Body of pancreas (tissue), 4 donors: ENCODE measurements at regions not wholly inside any gene's neighbourhood (a gene's known extent, or its start where the extent isn't known, plus 50 kb on each side); places are given as distances from the start of the nearest gene placed in this dataset.

Source experiments
- CTCF ChIP-seq, 7 experiments: fragments of 450-650 bp in 4 of 7; fragments of 200-600 bp in 3 of 7; sonication (generic) in 3 of 7; IDR thresholded peaks; one replicate each; pipeline ENCODE4 v1.5.1; 2016 to 2019; ENCODE audit warnings: antibody characterized with exemption in 7 of 7
- POLR2A ChIP-seq, 3 donors: fragments of 450-650 bp; IDR thresholded peaks; one replicate each; pipeline ENCODE4 v1.6.1; 2016; ENCODE audit warnings: antibody characterized with exemption in 3 of 3, mild to moderate bottlenecking in 2 of 3

GRCh38 chr2:8611700-8612099 is 70.2 kb upstream of the ID2 start:
- no peak for TF ChIP-seq CTCF (IDR thresholded peaks at IDR 0.05)
- no peak for TF ChIP-seq POLR2A (IDR thresholded peaks at IDR 0.05)
